HG02759 (cell line): ENCODE measurements at regions not wholly inside any gene's neighbourhood (a gene's known extent, or its start where the extent isn't known, plus 50 kb on each side); places are given as distances from the start of the nearest gene placed in this dataset.

Experiments used
- ATAC-seq: cut with Tn5 transposase; IDR thresholded peaks from one replicate; pipeline ENCODE4 v1.9.1; 2021; ENCODE audit warnings: mild to moderate bottlenecking, moderate library complexity; ENCODE audit not compliant: unreplicated experiment

DNA sequence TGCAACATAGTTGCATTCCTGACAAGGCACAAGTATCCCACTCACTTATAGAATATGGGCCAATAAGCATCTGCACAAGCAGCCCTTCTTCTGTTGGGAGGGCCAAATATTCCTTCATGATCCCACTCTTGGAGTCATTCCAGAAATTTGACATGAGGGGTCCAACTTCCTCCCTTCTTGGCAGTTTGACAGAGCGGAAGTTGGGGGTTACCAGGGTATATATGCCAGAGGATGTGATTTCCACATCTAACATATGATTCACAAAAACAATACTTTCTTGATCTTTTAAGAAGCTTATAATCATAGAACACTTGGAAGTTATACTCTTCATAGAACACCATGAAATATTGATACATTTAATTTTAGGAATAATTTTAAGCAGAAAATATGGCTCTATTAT, 100.9 kb upstream of the CRBN start:
- no peak for ATAC-seq

DNA sequence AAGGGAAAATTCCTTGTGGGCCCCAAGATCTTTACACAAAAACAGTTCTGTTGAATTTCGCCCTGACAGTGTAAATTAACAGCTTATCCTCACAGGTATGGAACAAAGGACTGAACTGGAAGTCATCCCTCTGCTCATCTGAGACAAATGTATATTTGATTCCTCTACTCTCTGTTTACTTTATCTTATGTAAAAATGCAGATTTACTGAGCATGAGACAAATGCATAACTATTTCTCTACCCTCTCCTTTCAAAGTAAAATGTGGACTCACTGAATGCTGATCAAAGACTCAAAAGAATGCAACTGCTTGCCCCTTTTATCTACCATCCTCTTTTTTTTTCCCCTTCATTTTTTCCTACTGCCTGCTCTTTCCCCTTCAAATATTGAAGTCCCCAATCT, 98.6 kb upstream of the CRBN start:
- no peak for ATAC-seq

DNA sequence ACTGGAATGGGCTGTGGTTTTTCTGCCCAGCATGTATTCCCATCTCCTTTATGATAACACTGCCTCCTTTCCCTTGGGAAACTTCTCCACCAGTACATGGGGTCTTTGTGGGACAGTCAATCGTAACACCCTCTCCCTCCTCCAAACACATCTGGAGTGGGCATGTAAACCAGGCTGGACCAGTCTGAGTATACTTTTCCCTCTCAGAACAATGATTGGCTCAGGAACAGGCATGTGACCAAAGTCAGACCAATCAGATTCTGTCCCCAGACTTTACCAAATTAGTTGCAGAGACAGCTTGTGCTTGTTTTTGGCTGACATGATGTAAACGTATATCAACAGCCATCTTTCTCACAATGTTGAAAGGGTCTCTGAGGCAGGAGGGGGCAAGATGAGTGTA, 97.1 kb upstream of the CRBN start:
- no peak for ATAC-seq

DNA sequence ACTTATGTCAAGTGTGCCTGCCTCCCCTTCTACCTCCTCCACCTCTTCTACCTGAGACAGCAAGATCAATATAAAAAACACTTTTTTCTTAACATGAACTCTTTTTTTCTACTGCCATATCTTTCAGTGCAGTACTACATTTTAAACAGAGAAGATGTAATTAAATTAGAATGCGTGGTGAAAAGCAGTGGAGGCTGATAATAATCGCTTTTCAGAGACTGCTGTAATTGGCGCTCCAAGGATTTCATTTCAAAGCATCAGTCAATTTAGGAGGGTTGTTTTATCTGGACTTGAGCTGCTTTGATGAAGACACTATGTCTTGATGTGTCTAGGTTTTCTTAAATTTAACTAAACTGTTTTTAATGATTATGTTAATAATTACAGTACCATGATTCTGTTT, 85.3 kb upstream of the CRBN start:
- ATAC-seq, result no peak

DNA sequence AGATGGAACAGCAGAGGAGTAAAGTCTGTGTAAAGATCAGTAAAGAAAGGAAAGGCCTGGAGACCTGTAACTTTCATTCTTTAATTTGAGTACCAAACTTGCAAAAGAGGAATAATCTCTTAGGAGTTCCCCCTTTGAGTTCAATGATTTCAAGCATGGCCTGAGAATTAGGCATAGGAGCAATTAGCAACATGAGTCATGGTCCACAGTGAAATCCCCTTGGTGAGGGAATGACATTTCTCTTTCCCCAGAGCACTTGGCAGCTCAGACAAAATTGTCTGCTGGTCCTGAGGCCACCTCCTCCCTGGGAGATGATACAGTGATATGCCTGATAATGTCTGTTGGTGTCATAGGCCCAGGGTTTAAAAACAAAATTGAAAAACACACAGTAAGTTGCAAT, 81.4 kb upstream of the CRBN start:
- ATAC-seq, result peak; percentile 61

DNA sequence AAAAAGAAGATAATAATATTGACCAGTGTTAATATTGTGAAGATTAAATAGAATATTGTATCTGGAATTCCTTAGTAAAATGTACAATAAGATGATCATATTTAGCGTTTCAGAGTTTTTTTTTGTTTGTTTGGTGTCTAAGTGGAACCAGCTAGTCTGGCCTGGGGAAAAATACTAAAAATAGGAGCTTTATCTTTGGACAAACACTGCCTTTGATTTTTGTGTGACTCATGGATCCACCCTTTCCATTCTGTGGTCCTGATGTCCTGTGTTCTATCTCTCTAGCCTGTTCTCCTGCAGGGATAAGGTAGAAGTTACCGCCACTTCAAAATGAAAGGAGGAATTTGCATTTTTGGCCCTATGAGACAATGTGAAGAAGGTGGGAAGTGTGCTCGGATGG, 79.7 kb upstream of the CRBN start:
- ATAC-seq, result no peak

DNA sequence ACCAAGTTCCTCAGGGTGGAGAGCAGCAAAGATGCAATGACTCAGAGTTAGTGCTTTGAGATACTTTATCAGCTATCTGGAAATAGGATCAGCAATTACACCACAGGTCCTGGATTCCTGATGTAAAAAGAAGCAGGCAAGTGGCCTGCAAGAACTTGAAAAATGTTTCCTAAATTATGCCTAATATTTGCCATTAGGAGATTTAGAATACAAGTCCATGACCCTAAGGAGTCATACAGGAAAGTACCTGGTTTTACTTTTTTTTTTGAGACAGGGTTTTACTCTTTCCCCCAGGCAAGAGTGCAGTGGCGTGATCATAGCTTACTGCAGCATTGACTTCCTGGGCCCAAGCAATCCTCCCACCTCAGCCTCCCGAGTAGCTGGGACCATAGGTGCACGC, 78.8 kb upstream of the CRBN start:
- ATAC-seq, result no peak

DNA sequence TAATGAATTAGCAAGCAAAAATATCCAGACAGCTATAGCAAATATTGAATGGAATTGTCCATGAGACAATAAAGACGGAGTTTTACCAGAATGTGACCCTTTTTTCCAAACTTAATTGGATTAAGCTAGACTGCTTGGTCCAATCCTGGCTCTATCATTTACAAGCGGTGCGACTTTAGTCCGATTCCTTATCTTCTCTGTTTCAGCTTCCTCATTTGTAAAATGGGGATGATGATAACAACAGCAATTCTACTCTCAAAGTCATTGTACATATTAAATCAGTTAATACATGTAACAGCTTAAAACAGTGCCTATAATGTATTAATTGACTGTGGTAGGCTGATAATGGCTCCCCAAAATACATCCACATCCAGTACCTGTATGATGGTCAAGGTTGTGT, 62.1 kb upstream of the CRBN start:
- ATAC-seq, result no peak

DNA sequence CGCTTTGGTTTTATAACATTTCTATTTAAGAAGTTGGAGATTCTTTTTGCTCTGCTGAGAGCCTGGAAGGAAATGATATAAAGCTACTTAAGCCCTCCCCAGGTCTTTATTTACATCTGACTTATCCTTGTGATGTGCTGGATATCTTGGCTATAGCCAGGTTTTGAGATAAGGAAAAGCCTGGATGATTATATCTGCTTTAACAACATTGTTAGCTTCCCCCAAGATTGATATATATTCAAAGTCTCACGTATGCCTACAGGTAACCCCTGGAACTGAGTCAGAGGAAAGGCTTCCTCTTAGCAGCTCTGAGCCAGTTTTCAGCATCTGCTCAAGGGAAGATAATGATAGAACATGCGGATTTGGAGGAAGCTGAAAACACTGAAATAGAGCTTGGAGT, 61.5 kb upstream of the CRBN start:
- no peak for ATAC-seq

DNA sequence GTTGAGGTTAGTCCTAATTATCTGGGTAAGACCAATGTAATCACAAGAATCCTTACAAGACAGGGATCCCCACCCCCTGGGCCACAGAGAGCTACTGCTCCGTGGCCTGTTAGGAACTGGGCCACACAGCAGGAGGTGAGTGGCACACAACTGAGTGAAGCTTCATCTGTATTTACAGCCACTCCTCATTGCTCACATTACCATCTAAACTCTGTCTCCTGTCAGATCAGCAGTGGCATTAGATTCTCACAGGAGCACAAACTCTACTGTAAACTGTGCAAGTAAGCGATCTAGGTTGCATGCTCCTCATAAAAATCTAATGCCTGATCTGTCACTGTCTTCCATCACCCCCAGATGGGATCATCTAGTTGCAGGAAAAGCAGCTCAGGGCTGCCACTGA, 58.5 kb upstream of the CRBN start:
- no peak for ATAC-seq

DNA sequence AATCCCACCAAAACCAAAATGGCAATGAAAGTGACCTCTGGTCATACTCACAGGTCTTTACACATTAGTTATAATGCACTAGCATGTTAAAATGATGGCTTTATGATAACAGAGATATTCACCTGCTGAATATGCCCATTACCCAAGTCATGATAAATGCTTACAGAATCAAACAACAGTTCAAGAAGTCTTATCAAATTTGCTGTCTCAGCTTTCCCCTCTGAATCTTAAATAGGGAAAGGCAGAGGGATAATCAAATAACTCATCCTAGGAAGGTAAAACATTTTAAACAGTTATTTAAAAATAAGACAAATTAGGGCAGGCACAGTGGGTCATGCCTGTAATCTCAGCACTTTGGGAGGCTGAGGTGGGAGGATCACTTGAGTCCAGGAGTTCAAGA, 52.8 kb upstream of the CRBN start:
- ATAC-seq, result no peak
